Sigmoid colon (tissue), 4 donors: ENCODE measurements at regions not wholly inside any gene's neighbourhood (a gene's known extent, or its start where the extent isn't known, plus 50 kb on each side); places are given as distances from the start of the nearest gene placed in this dataset.

Experiments used
- CTCF ChIP-seq, 4 experiments: fragments of 450-650 bp in 3 of 4; fragments of 200-600 bp in 1 of 4; IDR thresholded peaks; one replicate each; pipeline ENCODE4 v1.5.1; 2016 to 2019; ENCODE audit warnings: antibody characterized with exemption in 4 of 4, mild to moderate bottlenecking in 3 of 4, moderate library complexity in 2 of 4
- EP300 ChIP-seq, 4 donors: sonication (generic); formaldehyde crosslinking; IDR thresholded peaks; one replicate each; pipeline ENCODE4 v1.6.1; 2017; ENCODE audit warnings: antibody characterized with exemption in 4 of 4
- POLR2A ChIP-seq, 2 donors: fragments of 450-650 bp; IDR thresholded peaks; one replicate each; pipeline ENCODE4 v1.6.1; 2016; ENCODE audit warnings: antibody characterized with exemption in 2 of 2, mild to moderate bottlenecking in 2 of 2, moderate library complexity in 2 of 2
- POLR2AphosphoS5 ChIP-seq, 4 donors: sonication (generic); formaldehyde crosslinking; IDR thresholded peaks; one replicate each; pipeline ENCODE4 v1.6.1; 2017; ENCODE audit warnings: antibody characterized with exemption in 4 of 4

GRCh38 chr1:106515375-106515774 is 541.1 kb upstream of the PRMT6 start:
- TF ChIP-seq CTCF (IDR thresholded peaks at IDR 0.05): no peak
- TF ChIP-seq POLR2A (IDR thresholded peaks at IDR 0.05): no peak
- TF ChIP-seq POLR2AphosphoS5 (IDR thresholded peaks at IDR 0.05): no peak
- TF ChIP-seq EP300 (IDR thresholded peaks at IDR 0.05): no peak
